ENCODE measurements at regions not wholly inside any gene's neighbourhood (a gene's known extent, or its start where the extent isn't known, plus 50 kb on each side); places are given as distances from the start of the nearest gene placed in this dataset.

GRCh38 chr13:106349080-106349931 lies 186.2 kb downstream of the EFNB2 start:
- no peak for TF ChIP-seq CTCF (IDR thresholded peaks at IDR 0.05)
- no peak for TF ChIP-seq POLR2A (IDR thresholded peaks at IDR 0.05)
